ENCODE measurements at regions not wholly inside any gene's neighbourhood (a gene's known extent, or its start where the extent isn't known, plus 50 kb on each side); places are given as distances from the start of the nearest gene placed in this dataset.

GRCh38 chr3:16059711-16060357 lies 114.6 kb upstream of the GALNT15 start:
- no peak for TF ChIP-seq CTCF (conservative IDR thresholded peaks at IDR 0.05; ENCODE audit: low read depth, low read length)
- TF ChIP-seq POLR2A (IDR thresholded peaks at IDR 0.05; ENCODE audit: low read depth, low read length): no peak
- TF ChIP-seq USF2 (IDR thresholded peaks at IDR 0.05; ENCODE audit: low read depth, low read length): no peak
- no peak for TF ChIP-seq MXI1 (IDR thresholded peaks at IDR 0.05; ENCODE audit: borderline replicate concordance, low read depth, low read length)
- no peak for TF ChIP-seq RAD21 (IDR thresholded peaks at IDR 0.05; ENCODE audit: low read length)
- no peak for TF ChIP-seq SMC3 (IDR thresholded peaks at IDR 0.05; ENCODE audit: low read depth, low read length)
- no peak for TF ChIP-seq NFE2L2 (IDR thresholded peaks at IDR 0.05; ENCODE audit: low read depth, low read length)
- TF ChIP-seq RCOR1 (IDR thresholded peaks at IDR 0.05; ENCODE audit: insufficient replicate concordance, low read length): no peak
- TF ChIP-seq MAFK (IDR thresholded peaks at IDR 0.05; ENCODE audit: low read depth, low read length): no peak
- no peak for TF ChIP-seq FOS (IDR thresholded peaks at IDR 0.05; ENCODE audit: low read depth, low read length)
- no peak for TF ChIP-seq MAZ (IDR thresholded peaks at IDR 0.05; ENCODE audit: borderline replicate concordance, low read depth, low read length)
- TF ChIP-seq CHD1 (IDR thresholded peaks at IDR 0.05; ENCODE audit: low read depth, low read length): no peak
- no peak for TF ChIP-seq CEBPB (IDR thresholded peaks at IDR 0.05; ENCODE audit: low read depth, low read length)
- no peak for TF ChIP-seq BHLHE40 (IDR thresholded peaks at IDR 0.05; ENCODE audit: low read depth, low read length)

Measured in IMR-90 (cell line).